ENCODE measurements at regions not wholly inside any gene's neighbourhood (a gene's known extent, or its start where the extent isn't known, plus 50 kb on each side); places are given as distances from the start of the nearest gene placed in this dataset.

DNA sequence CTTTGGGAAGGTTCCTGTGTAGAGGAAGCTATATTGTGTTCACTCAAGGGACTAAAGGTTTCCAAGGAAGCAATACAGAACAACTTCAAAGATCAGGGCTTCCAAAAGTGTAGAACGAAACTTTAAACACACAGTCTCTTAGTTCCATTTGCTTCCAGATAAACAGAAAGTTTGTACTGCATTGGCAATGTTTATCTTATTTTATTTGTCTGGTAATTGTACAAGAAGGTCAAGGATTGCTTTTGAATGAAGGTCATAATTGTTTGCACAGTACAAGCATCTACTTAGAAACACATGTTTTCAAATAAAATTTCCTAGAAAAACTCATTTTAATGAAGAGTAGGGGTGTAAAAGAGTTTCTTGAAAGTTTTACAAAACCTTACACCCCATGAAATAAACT is 712.7 kb upstream of the SGCG start:
- Histone ChIP-seq H3K4me3 (ENCODE audit: low read depth in 1 of 2, low read length in 2 of 2) (no peak overlapping the region), H3K27ac (ENCODE audit: low read depth, low read length) (no peak overlapping the region), H3K27me3 (ENCODE audit: control insufficient read depth in 1 of 2, insufficient read depth in 2 of 2, low read length in 2 of 2) (no peaks in the 10 kb centered on the region), H3K4me1 (ENCODE audit: control insufficient read depth in 1 of 2, insufficient read depth in 2 of 2, low read length in 2 of 2) (no peaks in the 10 kb centered on the region), H3K36me3 (ENCODE audit: control insufficient read depth in 1 of 2, insufficient read depth in 2 of 2, low read length in 2 of 2) (no peaks in the 10 kb centered on the region), H3K9me3 (ENCODE audit: control insufficient read depth in 1 of 2, low read length in 2 of 2) (no peaks in the 10 kb centered on the region), H3K9ac (ENCODE audit: low read depth in 1 of 2, low read length in 2 of 2) (no peak overlapping the region)

DNA sequence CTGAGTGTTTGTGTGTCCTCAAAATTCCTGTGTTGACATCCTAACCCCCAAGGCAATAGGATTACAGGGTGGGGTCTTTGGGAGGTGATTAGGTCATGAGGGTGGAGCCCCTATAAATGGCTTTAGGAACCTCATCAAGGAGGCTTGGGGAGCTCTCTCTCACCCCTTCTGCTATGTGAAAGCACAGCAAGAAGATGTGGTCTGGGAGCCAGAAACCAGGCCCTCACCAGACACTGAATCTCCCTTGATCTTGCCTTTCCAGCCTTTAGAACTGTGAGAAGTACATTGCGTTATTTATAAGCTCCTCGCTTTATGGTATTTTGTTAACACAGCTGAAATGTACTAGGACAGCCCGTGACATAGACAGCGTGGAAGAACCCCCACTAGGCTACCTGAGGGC is 712.0 kb upstream of the SGCG start:
- Histone ChIP-seq H3K9me3 (ENCODE audit: control insufficient read depth in 1 of 2, low read length in 2 of 2) (no peaks in the 10 kb centered on the region), H3K4me3 (ENCODE audit: low read depth in 1 of 2, low read length in 2 of 2) (no peak overlapping the region), H3K4me1 (ENCODE audit: control insufficient read depth in 1 of 2, insufficient read depth in 2 of 2, low read length in 2 of 2) (no peaks in the 10 kb centered on the region), H3K36me3 (ENCODE audit: control insufficient read depth in 1 of 2, insufficient read depth in 2 of 2, low read length in 2 of 2) (no peaks in the 10 kb centered on the region), H3K27me3 (ENCODE audit: control insufficient read depth in 1 of 2, insufficient read depth in 2 of 2, low read length in 2 of 2) (no peaks in the 10 kb centered on the region), H3K9ac (ENCODE audit: low read depth in 1 of 2, low read length in 2 of 2) (no peak overlapping the region), H3K27ac (ENCODE audit: low read depth, low read length) (no peak overlapping the region)

DNA sequence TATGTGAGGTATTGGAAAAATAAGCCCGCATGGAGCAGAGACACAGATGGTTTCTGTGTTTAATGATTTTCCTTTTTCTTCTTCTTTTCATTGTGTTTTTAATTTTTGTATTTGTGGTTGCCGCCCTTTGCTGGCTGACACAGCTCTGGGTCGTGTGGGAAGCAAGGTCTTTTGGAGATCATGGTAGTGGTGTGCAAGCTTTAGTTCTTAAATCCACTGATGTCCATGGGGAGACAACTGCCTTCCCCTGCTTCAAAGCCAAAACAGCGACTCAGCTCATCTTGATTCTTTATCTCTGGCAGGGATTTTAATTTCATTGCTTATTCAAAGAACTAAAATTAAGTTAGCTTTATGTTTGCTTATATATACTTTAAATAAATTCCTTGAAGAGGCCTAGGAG is 711.3 kb upstream of the SGCG start:
- Histone ChIP-seq H3K9ac (ENCODE audit: low read depth in 1 of 2, low read length in 2 of 2) (no peak overlapping the region), H3K27ac (ENCODE audit: low read depth, low read length) (no peak overlapping the region), H3K4me3 (ENCODE audit: low read depth in 1 of 2, low read length in 2 of 2) (no peak overlapping the region), H3K4me1 (ENCODE audit: control insufficient read depth in 1 of 2, insufficient read depth in 2 of 2, low read length in 2 of 2) (no peaks in the 10 kb centered on the region), H3K9me3 (ENCODE audit: control insufficient read depth in 1 of 2, low read length in 2 of 2) (no peaks in the 10 kb centered on the region), H3K27me3 (ENCODE audit: control insufficient read depth in 1 of 2, insufficient read depth in 2 of 2, low read length in 2 of 2) (no peaks in the 10 kb centered on the region), H3K36me3 (ENCODE audit: control insufficient read depth in 1 of 2, insufficient read depth in 2 of 2, low read length in 2 of 2) (no peaks in the 10 kb centered on the region)

- Histone ChIP-seq H3K4me1 (ENCODE audit: control insufficient read depth in 1 of 2, insufficient read depth in 2 of 2, low read length in 2 of 2) (no peaks in the 10 kb centered on the region), H3K4me3 (ENCODE audit: low read depth in 1 of 2, low read length in 2 of 2) (no peak overlapping the region), H3K27ac (ENCODE audit: low read depth, low read length) (no peak overlapping the region), H3K36me3 (ENCODE audit: control insufficient read depth in 1 of 2, insufficient read depth in 2 of 2, low read length in 2 of 2) (no peaks in the 10 kb centered on the region), H3K9ac (ENCODE audit: low read depth in 1 of 2, low read length in 2 of 2) (no peak overlapping the region), H3K9me3 (ENCODE audit: control insufficient read depth in 1 of 2, low read length in 2 of 2) (no peaks in the 10 kb centered on the region), H3K27me3 (ENCODE audit: control insufficient read depth in 1 of 2, insufficient read depth in 2 of 2, low read length in 2 of 2) (no peaks in the 10 kb centered on the region)
Observed at GRCh38 chr13:22470075-22470474, 710.7 kb upstream of the SGCG start.

GRCh38 chr13:22482496-22483000 is 698.2 kb upstream of the SGCG start:
- no peaks in the 10 kb centered on the region for H3K36me3 ChIP-seq (ENCODE audit: control insufficient read depth in 1 of 2, insufficient read depth in 2 of 2, low read length in 2 of 2)
- no peaks in the 10 kb centered on the region for H3K4me1 ChIP-seq (ENCODE audit: control insufficient read depth in 1 of 2, insufficient read depth in 2 of 2, low read length in 2 of 2)
- H3K27me3 ChIP-seq (ENCODE audit: control insufficient read depth in 1 of 2, insufficient read depth in 2 of 2, low read length in 2 of 2), result no peaks in the 10 kb centered on the region
- H3K4me3 ChIP-seq (ENCODE audit: low read depth in 1 of 2, low read length in 2 of 2), result no peak overlapping the region
- H3K27ac ChIP-seq (ENCODE audit: low read depth, low read length), result no peak overlapping the region
- no peak overlapping the region for H3K9ac ChIP-seq (ENCODE audit: low read depth in 1 of 2, low read length in 2 of 2)
- no peaks in the 10 kb centered on the region for H3K9me3 ChIP-seq (ENCODE audit: control insufficient read depth in 1 of 2, low read length in 2 of 2)

- no peak overlapping the region for H3K9ac ChIP-seq (ENCODE audit: low read depth in 1 of 2, low read length in 2 of 2)
- H3K4me1 ChIP-seq (ENCODE audit: control insufficient read depth in 1 of 2, insufficient read depth in 2 of 2, low read length in 2 of 2), result no peaks in the 10 kb centered on the region
- no peak overlapping the region for H3K4me3 ChIP-seq (ENCODE audit: low read depth in 1 of 2, low read length in 2 of 2)
- no peak overlapping the region for H3K27ac ChIP-seq (ENCODE audit: low read depth, low read length)
- no peaks in the 10 kb centered on the region for H3K36me3 ChIP-seq (ENCODE audit: control insufficient read depth in 1 of 2, insufficient read depth in 2 of 2, low read length in 2 of 2)
- H3K27me3 ChIP-seq (ENCODE audit: control insufficient read depth in 1 of 2, insufficient read depth in 2 of 2, low read length in 2 of 2), result no peaks in the 10 kb centered on the region
- no peaks in the 10 kb centered on the region for H3K9me3 ChIP-seq (ENCODE audit: control insufficient read depth in 1 of 2, low read length in 2 of 2)
Observed at GRCh38 chr13:22483276-22483675, 697.5 kb upstream of the SGCG start.

DNA sequence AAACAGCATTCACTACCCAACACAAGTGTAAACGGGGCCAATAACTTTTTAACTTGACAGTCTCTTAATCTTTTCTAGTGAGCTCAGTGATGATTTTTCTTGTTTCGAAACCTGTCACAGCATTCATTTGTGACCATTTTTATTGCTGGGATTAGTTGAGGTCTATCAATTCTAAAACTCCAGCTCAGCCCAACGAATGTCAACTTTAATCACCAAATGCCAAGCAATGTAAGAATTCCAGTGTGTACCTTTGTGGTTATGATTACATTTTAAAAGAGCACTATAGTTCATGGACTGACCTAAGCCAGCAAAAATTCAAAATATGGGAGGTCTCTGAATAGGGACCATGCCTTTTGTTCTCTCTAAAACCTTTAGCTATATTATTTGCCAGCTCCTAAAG is 694.3 kb upstream of the SGCG start:
- H3K4me3 ChIP-seq (ENCODE audit: low read depth in 1 of 2, low read length in 2 of 2), result no peak overlapping the region
- no peak overlapping the region for H3K9ac ChIP-seq (ENCODE audit: low read depth in 1 of 2, low read length in 2 of 2)
- no peak overlapping the region for H3K27ac ChIP-seq (ENCODE audit: low read depth, low read length)
- H3K4me1 ChIP-seq (ENCODE audit: control insufficient read depth in 1 of 2, insufficient read depth in 2 of 2, low read length in 2 of 2), result no peaks in the 10 kb centered on the region
- no peaks in the 10 kb centered on the region for H3K36me3 ChIP-seq (ENCODE audit: control insufficient read depth in 1 of 2, insufficient read depth in 2 of 2, low read length in 2 of 2)
- H3K27me3 ChIP-seq (ENCODE audit: control insufficient read depth in 1 of 2, insufficient read depth in 2 of 2, low read length in 2 of 2), result no peaks in the 10 kb centered on the region
- no peaks in the 10 kb centered on the region for H3K9me3 ChIP-seq (ENCODE audit: control insufficient read depth in 1 of 2, low read length in 2 of 2)

- H3K9me3 ChIP-seq (ENCODE audit: control insufficient read depth in 1 of 2, low read length in 2 of 2), result no peaks in the 10 kb centered on the region
- no peaks in the 10 kb centered on the region for H3K27me3 ChIP-seq (ENCODE audit: control insufficient read depth in 1 of 2, insufficient read depth in 2 of 2, low read length in 2 of 2)
- no peaks in the 10 kb centered on the region for H3K36me3 ChIP-seq (ENCODE audit: control insufficient read depth in 1 of 2, insufficient read depth in 2 of 2, low read length in 2 of 2)
- no peak overlapping the region for H3K27ac ChIP-seq (ENCODE audit: low read depth, low read length)
- no peak overlapping the region for H3K4me3 ChIP-seq (ENCODE audit: low read depth in 1 of 2, low read length in 2 of 2)
- no peaks in the 10 kb centered on the region for H3K4me1 ChIP-seq (ENCODE audit: control insufficient read depth in 1 of 2, insufficient read depth in 2 of 2, low read length in 2 of 2)
- no peak overlapping the region for H3K9ac ChIP-seq (ENCODE audit: low read depth in 1 of 2, low read length in 2 of 2)
Observed at GRCh38 chr13:22487932-22488331, 692.8 kb upstream of the SGCG start.

GRCh38 chr13:22489771-22490170 is 691.0 kb upstream of the SGCG start:
- H3K4me1 ChIP-seq (ENCODE audit: control insufficient read depth in 1 of 2, insufficient read depth in 2 of 2, low read length in 2 of 2), result no peaks in the 10 kb centered on the region
- no peaks in the 10 kb centered on the region for H3K9me3 ChIP-seq (ENCODE audit: control insufficient read depth in 1 of 2, low read length in 2 of 2)
- no peak overlapping the region for H3K27ac ChIP-seq (ENCODE audit: low read depth, low read length)
- H3K27me3 ChIP-seq (ENCODE audit: control insufficient read depth in 1 of 2, insufficient read depth in 2 of 2, low read length in 2 of 2), result no peaks in the 10 kb centered on the region
- H3K36me3 ChIP-seq (ENCODE audit: control insufficient read depth in 1 of 2, insufficient read depth in 2 of 2, low read length in 2 of 2), result no peaks in the 10 kb centered on the region
- no peak overlapping the region for H3K9ac ChIP-seq (ENCODE audit: low read depth in 1 of 2, low read length in 2 of 2)
- H3K4me3 ChIP-seq (ENCODE audit: low read depth in 1 of 2, low read length in 2 of 2), result no peak overlapping the region

DNA sequence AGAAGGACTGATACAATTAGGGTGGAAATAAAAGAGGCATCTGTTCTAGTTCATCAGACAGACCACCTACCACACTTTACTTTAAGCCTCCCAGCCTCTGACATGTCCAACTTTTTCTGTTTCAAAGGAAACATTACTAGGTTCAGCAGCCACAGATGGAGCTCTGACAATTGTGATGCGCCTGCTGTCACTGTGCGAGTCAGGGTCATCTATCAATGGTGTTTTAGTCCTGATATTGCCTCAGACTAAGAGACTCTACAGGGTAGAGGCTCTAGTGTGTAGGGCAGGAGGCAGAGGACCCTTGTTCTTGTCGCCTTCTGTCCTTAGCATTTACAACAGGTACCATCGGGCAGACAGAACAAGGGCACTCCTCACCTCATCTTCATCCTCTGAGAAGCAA is 685.0 kb upstream of the SGCG start:
- H3K4me1 ChIP-seq (ENCODE audit: control insufficient read depth in 1 of 2, insufficient read depth in 2 of 2, low read length in 2 of 2), result no peaks in the 10 kb centered on the region
- no peaks in the 10 kb centered on the region for H3K36me3 ChIP-seq (ENCODE audit: control insufficient read depth in 1 of 2, insufficient read depth in 2 of 2, low read length in 2 of 2)
- H3K27ac ChIP-seq (ENCODE audit: low read depth, low read length), result no peak overlapping the region
- H3K4me3 ChIP-seq (ENCODE audit: low read depth in 1 of 2, low read length in 2 of 2), result no peak overlapping the region
- H3K9ac ChIP-seq (ENCODE audit: low read depth in 1 of 2, low read length in 2 of 2), result no peak overlapping the region
- H3K27me3 ChIP-seq (ENCODE audit: control insufficient read depth in 1 of 2, insufficient read depth in 2 of 2, low read length in 2 of 2), result no peaks in the 10 kb centered on the region
- no peaks in the 10 kb centered on the region for H3K9me3 ChIP-seq (ENCODE audit: control insufficient read depth in 1 of 2, low read length in 2 of 2)

Data from duodenal mucosa (tissue), 2 donors.